Hepatic stellate cell (primary cell): ENCODE measurements at regions not wholly inside any gene's neighbourhood (a gene's known extent, or its start where the extent isn't known, plus 50 kb on each side); places are given as distances from the start of the nearest gene placed in this dataset.

ENCODE experiments used
- DNase-seq: peaks from one replicate; pipeline ENCODE4 v3.0.0; 2011; ENCODE audit warnings: low spot score

- no peak for DNase-seq
Measured at GRCh38 chr18:67232406-67232805, 284.1 kb downstream of the DSEL start.

GRCh38 chr18:67222887-67223286, 293.6 kb downstream of the DSEL start:
- no peak for DNase-seq

- no peak for DNase-seq
Measured at GRCh38 chr18:67219821-67220220, 296.7 kb downstream of the DSEL start.

GRCh38 chr18:67218556-67218955, 298.0 kb downstream of the DSEL start:
- DNase-seq, result no peak

GRCh38 chr18:67217551-67218166, 298.9 kb downstream of the DSEL start:
- peak; percentile 15 for DNase-seq

GRCh38 chr18:67216846-67217245, 299.7 kb downstream of the DSEL start:
- no peak for DNase-seq

- DNase-seq, result no peak
Measured at GRCh38 chr18:67215686-67216085, 300.8 kb downstream of the DSEL start.

- peak; percentile 24 for DNase-seq
Measured at GRCh38 chr18:67211646-67212045, 304.9 kb downstream of the DSEL start.

GRCh38 chr18:67200665-67201064, 315.9 kb downstream of the DSEL start:
- no peak for DNase-seq

GRCh38 chr18:67199993-67200617, 316.4 kb downstream of the DSEL start:
- DNase-seq, result peak; percentile 4

- DNase-seq, result no peak
Measured at GRCh38 chr18:67194886-67195285, 321.6 kb downstream of the DSEL start.

- DNase-seq, result no peak
Measured at GRCh38 chr18:67192535-67192934, 324.0 kb downstream of the DSEL start.

- DNase-seq, result no peak
Measured at GRCh38 chr18:67183398-67183797, 333.1 kb downstream of the DSEL start.

GRCh38 chr18:67179726-67180125, 336.8 kb downstream of the DSEL start:
- DNase-seq, result no peak

- no peak for DNase-seq
Measured at GRCh38 chr18:67159662-67160061, 356.9 kb downstream of the DSEL start.

- DNase-seq, result no peak
Measured at GRCh38 chr18:67154979-67155378, 361.5 kb downstream of the DSEL start.

GRCh38 chr18:67151366-67151765, 365.2 kb downstream of the DSEL start:
- DNase-seq, result no peak

- DNase-seq, result no peak
Measured at GRCh38 chr18:67145586-67146292, 370.8 kb downstream of the DSEL start.

- no peak for DNase-seq
Measured at GRCh38 chr18:67144329-67144728, 372.2 kb downstream of the DSEL start.

GRCh38 chr18:67143028-67143427, 373.5 kb downstream of the DSEL start:
- DNase-seq, result no peak

- DNase-seq, result no peak
Measured at GRCh38 chr18:67142604-67143003, 373.9 kb downstream of the DSEL start.

GRCh38 chr18:67140495-67140894, 376.0 kb downstream of the DSEL start:
- DNase-seq, result no peak

- DNase-seq, result no peak
Measured at GRCh38 chr18:67139899-67140298, 376.6 kb downstream of the DSEL start.

- DNase-seq, result no peak
Measured at GRCh38 chr18:67135981-67136380, 380.5 kb downstream of the DSEL start.
